ENCODE measurements at regions not wholly inside any gene's neighbourhood (a gene's known extent, or its start where the extent isn't known, plus 50 kb on each side); places are given as distances from the start of the nearest gene placed in this dataset.

DNA sequence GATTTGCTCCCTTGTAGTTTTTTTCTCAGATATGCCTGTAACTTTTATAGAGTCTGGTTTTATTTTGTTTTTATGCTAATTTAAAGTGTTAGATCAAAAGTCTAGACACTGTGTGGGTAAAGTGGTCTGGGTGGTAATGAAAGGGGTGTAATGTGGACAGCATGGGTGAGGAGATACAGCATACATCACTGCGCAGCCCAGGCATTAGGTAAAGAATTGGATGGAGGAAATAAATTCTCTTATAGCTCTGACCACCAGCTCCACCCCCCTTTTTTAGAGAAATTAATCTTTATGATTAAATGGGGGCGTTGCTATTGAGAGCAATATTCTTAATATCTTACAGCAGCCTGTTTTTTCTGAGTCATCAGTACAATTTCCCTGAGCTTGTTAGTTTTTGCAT lies 163.9 kb upstream of the IGFBP7 start:
- TF ChIP-seq POLR2A (IDR thresholded peaks at IDR 0.05; ENCODE audit: insufficient read depth in 1 of 2, low read depth in 2 of 2, low read length in 2 of 2) (no peak), ZFP1 (CRISPR knock-in tag; IDR thresholded peaks at IDR 0.05) (no peak)
- TF ChIP-seq, protein P1, sequence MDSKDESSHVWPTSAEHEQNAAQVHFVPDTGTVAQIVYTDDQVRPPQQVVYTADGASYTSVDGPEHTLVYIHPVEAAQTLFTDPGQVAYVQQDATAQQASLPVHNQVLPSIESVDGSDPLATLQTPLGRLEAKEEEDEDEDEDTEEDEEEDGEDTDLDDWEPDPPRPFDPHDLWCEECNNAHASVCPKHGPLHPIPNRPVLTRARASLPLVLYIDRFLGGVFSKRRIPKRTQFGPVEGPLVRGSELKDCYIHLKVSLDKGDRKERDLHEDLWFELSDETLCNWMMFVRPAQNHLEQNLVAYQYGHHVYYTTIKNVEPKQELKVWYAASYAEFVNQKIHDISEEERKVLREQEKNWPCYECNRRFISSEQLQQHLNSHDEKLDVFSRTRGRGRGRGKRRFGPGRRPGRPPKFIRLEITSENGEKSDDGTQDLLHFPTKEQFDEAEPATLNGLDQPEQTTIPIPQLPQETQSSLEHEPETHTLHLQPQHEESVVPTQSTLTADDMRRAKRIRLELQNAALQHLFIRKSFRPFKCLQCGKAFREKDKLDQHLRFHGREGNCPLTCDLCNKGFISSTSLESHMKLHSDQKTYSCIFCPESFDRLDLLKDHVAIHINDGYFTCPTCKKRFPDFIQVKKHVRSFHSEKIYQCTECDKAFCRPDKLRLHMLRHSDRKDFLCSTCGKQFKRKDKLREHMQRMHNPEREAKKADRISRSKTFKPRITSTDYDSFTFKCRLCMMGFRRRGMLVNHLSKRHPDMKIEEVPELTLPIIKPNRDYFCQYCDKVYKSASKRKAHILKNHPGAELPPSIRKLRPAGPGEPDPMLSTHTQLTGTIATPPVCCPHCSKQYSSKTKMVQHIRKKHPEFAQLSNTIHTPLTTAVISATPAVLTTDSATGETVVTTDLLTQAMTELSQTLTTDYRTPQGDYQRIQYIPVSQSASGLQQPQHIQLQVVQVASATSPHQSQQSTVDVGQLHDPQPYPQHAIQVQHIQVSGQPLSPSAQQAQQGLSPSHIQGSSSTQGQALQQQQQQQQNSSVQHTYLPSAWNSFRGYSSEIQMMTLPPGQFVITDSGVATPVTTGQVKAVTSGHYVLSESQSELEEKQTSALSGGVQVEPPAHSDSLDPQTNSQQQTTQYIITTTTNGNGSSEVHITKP (CRISPR knock-in tag; IDR thresholded peaks at IDR 0.05; ENCODE audit: low read depth): no peak
- TF ChIP-seq, protein P2, sequence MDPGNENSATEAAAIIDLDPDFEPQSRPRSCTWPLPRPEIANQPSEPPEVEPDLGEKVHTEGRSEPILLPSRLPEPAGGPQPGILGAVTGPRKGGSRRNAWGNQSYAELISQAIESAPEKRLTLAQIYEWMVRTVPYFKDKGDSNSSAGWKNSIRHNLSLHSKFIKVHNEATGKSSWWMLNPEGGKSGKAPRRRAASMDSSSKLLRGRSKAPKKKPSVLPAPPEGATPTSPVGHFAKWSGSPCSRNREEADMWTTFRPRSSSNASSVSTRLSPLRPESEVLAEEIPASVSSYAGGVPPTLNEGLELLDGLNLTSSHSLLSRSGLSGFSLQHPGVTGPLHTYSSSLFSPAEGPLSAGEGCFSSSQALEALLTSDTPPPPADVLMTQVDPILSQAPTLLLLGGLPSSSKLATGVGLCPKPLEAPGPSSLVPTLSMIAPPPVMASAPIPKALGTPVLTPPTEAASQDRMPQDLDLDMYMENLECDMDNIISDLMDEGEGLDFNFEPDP (CRISPR knock-in tag; conservative IDR thresholded peaks at IDR 0.05): no peak
- TF ChIP-seq, protein P3, sequence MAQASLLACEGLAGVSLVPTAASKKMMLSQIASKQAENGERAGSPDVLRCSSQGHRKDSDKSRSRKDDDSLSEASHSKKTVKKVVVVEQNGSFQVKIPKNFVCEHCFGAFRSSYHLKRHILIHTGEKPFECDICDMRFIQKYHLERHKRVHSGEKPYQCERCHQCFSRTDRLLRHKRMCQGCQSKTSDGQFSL (CRISPR knock-in tag; IDR thresholded peaks at IDR 0.05): no peak

All from HepG2 (cell line).